GM13976 (cell line): ENCODE measurements at regions not wholly inside any gene's neighbourhood (a gene's known extent, or its start where the extent isn't known, plus 50 kb on each side); places are given as distances from the start of the nearest gene placed in this dataset.
"Not testable (repeated sequence)": the region's sequence is repeated elsewhere in the genome, so short reads cannot be mapped to it uniquely, and the experiment has no call there.

Source experiments
- DNase-seq: peaks from one replicate; pipeline ENCODE4 v3.0.0; 2012; ENCODE audit warnings: low spot score
- CTCF ChIP-seq: IDR thresholded peaks from 2 replicates; pipeline ENCODE4 v1.5.1; 2012; ENCODE audit warnings: borderline replicate concordance, mild to moderate bottlenecking; ENCODE audit not compliant: insufficient read depth; ENCODE audit errors: extremely low read depth, missing control alignments, control extremely low read depth
- in situ Hi-C: fragments of 300-500 bp; cut with MboI; formaldehyde crosslinking; loops from one replicate; pipeline ENCODE4 v1.12.0; 2022; ENCODE audit warnings: low sequenced_read_pairs, mixed read lengths, inconsistent platforms; ENCODE audit not compliant: unreplicated experiment

- TF ChIP-seq CTCF, result no peak
- in situ Hi-C loops, result no loop called here
- no peak for DNase-seq
Measured at GRCh38 chr4:77268108-77268507, 111.1 kb downstream of the CCNG2 start.

- no peak for DNase-seq
- no peak for TF ChIP-seq CTCF
- in situ Hi-C loops, result no loop called here
Measured at GRCh38 chr4:77269505-77269904, 112.5 kb downstream of the CCNG2 start.

GRCh38 chr4:77273412-77273811 lies 116.4 kb downstream of the CCNG2 start:
- in situ Hi-C loops, result no loop called here
- no peak for DNase-seq
- no peak for TF ChIP-seq CTCF

- DNase-seq, in situ Hi-C loops: not testable (repeated sequence)
Measured at GRCh38 chr4:77279114-77279513, 122.1 kb downstream of the CCNG2 start.

GRCh38 chr4:77282305-77282704 lies 125.3 kb downstream of the CCNG2 start:
- no peak for DNase-seq
- in situ Hi-C loops, result no loop called here
- TF ChIP-seq CTCF, result no peak

- in situ Hi-C loops, result no loop called here
- no peak for DNase-seq
- TF ChIP-seq CTCF, result no peak
Measured at GRCh38 chr4:77284036-77284435, 127.0 kb downstream of the CCNG2 start.

- in situ Hi-C loops, result no loop called here
- no peak for DNase-seq
- no peak for TF ChIP-seq CTCF
Measured at GRCh38 chr4:77286906-77287305, 129.9 kb downstream of the CCNG2 start.
